WTC11 (cell line): ENCODE measurements at regions not wholly inside any gene's neighbourhood (a gene's known extent, or its start where the extent isn't known, plus 50 kb on each side); places are given as distances from the start of the nearest gene placed in this dataset.

Experiments
- E2F1 ChIP-seq: sonication (generic); formaldehyde crosslinking; IDR thresholded peaks from 2 replicates; pipeline ENCODE4 v1.8.0; 2022; ENCODE audit warnings: mild to moderate bottlenecking, missing genetic modification reagents
- ZNF232 ChIP-seq: sonication (generic); formaldehyde crosslinking; IDR thresholded peaks from 2 replicates; pipeline ENCODE4 v1.8.0; 2022; ENCODE audit warnings: mild to moderate bottlenecking, missing genetic modification reagents
- TF ChIP-seq, protein P1 (sequence below): sonication (generic); formaldehyde crosslinking; IDR thresholded peaks from 2 replicates; pipeline ENCODE4 v1.8.1; 2022; ENCODE audit warnings: missing genetic modification reagents, borderline replicate concordance
- TF ChIP-seq, protein P2 (sequence below): sonication (generic); formaldehyde crosslinking; IDR thresholded peaks from 2 replicates; pipeline ENCODE4 v1.8.1; 2023; ENCODE audit warnings: mild to moderate bottlenecking, missing genetic modification reagents
- TF ChIP-seq, protein P3 (sequence below): fragments of 200-600 bp; IDR thresholded peaks from 2 replicates; pipeline ENCODE4 v1.8.0; 2022; ENCODE audit warnings: antibody characterized with exemption
- TF ChIP-seq, protein P4 (sequence below): sonication (generic); formaldehyde crosslinking; IDR thresholded peaks from 2 replicates; pipeline ENCODE4 v1.8.1; 2022; ENCODE audit warnings: low read depth, mild to moderate bottlenecking, moderate library complexity, missing genetic modification reagents, borderline replicate concordance

DNA sequence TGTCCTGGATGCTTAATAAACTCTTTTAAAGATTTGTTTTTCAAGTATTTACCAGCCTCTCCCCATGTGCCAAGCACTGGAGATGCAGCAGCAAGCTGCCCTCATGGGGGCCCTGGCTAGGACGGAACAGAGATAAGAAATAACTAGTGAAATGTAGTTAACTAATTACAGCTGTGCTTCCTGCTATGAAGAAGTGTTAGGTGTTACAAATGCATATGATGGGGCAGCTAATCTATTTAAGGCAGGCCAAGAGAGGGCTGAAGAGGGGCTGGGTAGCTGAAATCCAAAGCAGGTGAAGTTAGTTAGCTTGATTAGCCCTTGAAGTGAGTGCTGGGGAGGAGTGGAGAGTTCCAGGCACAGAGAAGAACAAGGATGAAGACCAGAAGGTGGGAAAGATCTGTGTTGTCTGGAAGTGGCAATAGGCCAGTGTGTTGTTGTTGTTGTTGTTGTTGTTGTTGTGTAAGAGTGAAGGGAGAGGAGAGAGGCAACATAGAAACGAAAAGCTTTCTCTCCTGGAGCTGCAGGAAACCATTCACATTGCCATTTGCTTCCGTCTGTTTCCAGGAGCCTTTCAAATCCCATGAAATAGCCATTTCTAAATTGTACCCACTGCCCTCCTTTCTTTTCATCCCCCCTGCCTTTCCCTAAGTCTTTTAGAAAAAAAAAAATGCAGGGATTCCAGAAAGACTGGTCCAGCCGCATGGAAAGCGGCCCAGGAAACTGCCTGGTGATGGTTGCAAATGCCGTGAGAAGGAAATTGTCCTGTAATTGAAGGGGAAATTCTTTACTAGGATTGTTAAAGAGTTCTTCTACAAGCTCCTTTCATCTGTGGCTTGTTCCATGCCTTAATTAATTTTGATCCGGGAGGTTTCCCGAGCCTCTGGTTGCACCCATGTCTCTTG lies 119.6 kb downstream of the TFAP2C start:
- TF ChIP-seq, protein P1, sequence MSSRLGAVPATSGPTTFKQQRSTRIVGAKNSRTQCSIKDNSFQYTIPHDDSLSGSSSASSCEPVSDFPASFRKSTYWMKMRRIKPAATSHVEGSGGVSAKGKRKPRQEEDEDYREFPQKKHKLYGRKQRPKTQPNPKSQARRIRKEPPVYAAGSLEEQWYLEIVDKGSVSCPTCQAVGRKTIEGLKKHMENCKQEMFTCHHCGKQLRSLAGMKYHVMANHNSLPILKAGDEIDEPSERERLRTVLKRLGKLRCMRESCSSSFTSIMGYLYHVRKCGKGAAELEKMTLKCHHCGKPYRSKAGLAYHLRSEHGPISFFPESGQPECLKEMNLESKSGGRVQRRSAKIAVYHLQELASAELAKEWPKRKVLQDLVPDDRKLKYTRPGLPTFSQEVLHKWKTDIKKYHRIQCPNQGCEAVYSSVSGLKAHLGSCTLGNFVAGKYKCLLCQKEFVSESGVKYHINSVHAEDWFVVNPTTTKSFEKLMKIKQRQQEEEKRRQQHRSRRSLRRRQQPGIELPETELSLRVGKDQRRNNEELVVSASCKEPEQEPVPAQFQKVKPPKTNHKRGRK, result no peak
- no peak for TF ChIP-seq ZNF232 (CRISPR knock-in tag)
- TF ChIP-seq, protein P2, sequence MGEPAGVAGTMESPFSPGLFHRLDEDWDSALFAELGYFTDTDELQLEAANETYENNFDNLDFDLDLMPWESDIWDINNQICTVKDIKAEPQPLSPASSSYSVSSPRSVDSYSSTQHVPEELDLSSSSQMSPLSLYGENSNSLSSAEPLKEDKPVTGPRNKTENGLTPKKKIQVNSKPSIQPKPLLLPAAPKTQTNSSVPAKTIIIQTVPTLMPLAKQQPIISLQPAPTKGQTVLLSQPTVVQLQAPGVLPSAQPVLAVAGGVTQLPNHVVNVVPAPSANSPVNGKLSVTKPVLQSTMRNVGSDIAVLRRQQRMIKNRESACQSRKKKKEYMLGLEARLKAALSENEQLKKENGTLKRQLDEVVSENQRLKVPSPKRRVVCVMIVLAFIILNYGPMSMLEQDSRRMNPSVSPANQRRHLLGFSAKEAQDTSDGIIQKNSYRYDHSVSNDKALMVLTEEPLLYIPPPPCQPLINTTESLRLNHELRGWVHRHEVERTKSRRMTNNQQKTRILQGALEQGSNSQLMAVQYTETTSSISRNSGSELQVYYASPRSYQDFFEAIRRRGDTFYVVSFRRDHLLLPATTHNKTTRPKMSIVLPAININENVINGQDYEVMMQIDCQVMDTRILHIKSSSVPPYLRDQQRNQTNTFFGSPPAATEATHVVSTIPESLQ, result no peak
- no peak for TF ChIP-seq E2F1 (CRISPR knock-in tag)
- TF ChIP-seq, protein P3, sequence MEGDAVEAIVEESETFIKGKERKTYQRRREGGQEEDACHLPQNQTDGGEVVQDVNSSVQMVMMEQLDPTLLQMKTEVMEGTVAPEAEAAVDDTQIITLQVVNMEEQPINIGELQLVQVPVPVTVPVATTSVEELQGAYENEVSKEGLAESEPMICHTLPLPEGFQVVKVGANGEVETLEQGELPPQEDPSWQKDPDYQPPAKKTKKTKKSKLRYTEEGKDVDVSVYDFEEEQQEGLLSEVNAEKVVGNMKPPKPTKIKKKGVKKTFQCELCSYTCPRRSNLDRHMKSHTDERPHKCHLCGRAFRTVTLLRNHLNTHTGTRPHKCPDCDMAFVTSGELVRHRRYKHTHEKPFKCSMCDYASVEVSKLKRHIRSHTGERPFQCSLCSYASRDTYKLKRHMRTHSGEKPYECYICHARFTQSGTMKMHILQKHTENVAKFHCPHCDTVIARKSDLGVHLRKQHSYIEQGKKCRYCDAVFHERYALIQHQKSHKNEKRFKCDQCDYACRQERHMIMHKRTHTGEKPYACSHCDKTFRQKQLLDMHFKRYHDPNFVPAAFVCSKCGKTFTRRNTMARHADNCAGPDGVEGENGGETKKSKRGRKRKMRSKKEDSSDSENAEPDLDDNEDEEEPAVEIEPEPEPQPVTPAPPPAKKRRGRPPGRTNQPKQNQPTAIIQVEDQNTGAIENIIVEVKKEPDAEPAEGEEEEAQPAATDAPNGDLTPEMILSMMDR, result no peak
- TF ChIP-seq, protein P4, sequence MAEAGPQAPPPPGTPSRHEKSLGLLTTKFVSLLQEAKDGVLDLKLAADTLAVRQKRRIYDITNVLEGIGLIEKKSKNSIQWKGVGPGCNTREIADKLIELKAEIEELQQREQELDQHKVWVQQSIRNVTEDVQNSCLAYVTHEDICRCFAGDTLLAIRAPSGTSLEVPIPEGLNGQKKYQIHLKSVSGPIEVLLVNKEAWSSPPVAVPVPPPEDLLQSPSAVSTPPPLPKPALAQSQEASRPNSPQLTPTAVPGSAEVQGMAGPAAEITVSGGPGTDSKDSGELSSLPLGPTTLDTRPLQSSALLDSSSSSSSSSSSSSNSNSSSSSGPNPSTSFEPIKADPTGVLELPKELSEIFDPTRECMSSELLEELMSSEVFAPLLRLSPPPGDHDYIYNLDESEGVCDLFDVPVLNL (CRISPR knock-in tag), result no peak
